HG02840 (cell line): ENCODE measurements at regions not wholly inside any gene's neighbourhood (a gene's known extent, or its start where the extent isn't known, plus 50 kb on each side); places are given as distances from the start of the nearest gene placed in this dataset.

ENCODE experiments used
- ATAC-seq: cut with Tn5 transposase; IDR thresholded peaks from one replicate; pipeline ENCODE4 v1.9.1; 2021; ENCODE audit warnings: mild to moderate bottlenecking, moderate library complexity, moderate number of reproducible peaks; ENCODE audit not compliant: unreplicated experiment, low FRiP score

- no peak for ATAC-seq
Measured at GRCh38 chr4:175424111-175424510, 388.0 kb downstream of the GPM6A start.

DNA sequence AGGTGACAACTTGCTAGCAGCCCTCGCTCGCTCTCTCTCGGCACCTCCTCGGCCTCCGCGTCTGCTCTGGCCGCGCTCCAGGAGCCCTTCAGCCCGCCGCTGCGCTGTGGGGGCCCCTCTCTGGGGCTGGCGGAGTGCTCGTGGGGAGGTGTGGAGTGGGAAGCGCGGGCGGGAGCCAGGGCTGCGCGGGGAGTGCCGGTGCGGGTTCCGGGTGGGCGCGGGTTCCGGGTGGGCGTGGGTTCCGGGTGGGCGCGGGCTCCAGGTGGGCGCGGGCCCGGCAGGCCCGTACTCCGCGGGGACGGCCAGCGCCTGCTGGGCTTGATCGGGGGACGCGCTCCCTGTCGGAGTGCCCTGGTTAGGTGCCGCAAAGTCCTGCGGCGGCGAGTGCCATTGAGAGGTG, 384.3 kb downstream of the GPM6A start:
- ATAC-seq = no peak

DNA sequence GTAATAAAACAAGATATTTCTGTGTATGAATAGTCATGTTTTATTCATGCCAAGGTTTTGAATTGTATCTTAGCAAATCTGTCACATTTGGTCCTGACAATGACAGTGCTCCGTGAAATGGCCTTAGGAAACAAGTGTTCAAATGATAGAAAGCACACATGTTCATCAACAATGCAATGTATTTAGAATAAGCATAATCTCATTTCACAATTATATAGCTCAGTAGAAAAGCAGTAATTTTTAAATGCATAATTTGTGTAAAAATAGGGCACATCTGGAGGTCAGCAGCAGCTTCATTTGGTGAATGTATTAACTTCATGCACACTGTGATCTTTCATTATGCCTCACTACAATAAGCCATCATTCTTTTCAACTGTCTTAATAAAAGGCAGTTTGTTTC, 380.4 kb downstream of the GPM6A start:
- ATAC-seq = no peak

DNA sequence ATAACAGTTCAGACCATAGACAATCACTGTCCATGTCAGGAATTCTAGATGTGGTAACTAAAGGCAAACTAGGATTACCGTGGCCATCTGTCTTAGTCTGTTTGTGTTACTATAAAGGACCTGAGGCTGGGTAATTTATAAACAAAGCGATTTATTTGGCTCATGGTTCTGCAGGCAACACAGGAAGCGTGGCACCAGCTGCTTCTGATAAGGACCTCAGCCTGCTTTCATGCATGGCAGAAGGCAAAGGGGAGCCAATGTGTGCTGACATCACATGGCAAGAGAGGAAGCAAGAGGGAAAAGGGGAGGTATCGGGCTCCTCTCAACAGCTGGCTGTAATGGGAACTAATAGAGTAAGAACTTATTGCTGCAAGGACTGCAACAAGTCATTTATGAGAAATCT, 376.7 kb downstream of the GPM6A start:
- ATAC-seq = no peak

DNA sequence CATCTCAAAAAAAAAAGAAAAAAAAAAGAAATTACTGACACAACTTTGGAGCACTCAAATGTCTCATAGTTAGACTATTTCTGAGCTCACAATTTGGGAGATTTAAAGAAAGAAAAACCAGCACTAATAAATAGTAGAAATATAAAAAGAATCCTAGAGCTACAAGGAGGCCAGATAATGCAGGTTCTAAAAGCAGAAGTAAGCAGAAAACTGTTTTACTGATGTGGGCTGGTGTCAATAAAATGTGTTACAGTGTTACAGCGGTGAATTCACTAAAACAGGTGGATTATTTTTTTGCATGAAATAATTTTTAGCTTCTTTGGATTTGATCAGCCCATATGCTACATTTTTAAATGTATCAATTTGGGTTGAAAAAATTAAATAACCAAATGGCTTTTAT, 375.9 kb downstream of the GPM6A start:
- no peak for ATAC-seq

GRCh38 chr4:175440786-175441185, 371.3 kb downstream of the GPM6A start:
- peak; percentile 54 for ATAC-seq

- ATAC-seq = peak; percentile 60
Measured at GRCh38 chr4:175441256-175441655, 370.8 kb downstream of the GPM6A start.

DNA sequence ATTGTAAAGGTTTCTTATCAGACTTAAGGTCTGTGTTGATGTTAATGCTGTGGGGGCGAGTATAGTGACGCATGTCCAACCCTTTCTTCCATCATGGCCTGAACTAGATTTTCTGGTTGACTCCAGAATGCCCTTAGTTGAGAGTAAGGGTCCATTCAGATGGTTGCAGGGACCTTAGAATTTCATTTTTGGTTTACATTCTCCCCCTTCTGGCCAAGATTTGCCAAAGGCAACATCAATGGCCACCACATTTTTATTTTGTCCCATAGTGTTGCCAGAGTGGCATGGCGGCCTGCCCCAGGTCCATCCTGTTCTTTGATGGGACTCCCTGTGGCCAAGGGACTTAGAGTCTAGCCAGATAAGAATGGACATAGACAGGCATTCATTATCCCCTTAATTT, 368.5 kb downstream of the GPM6A start:
- ATAC-seq = no peak

DNA sequence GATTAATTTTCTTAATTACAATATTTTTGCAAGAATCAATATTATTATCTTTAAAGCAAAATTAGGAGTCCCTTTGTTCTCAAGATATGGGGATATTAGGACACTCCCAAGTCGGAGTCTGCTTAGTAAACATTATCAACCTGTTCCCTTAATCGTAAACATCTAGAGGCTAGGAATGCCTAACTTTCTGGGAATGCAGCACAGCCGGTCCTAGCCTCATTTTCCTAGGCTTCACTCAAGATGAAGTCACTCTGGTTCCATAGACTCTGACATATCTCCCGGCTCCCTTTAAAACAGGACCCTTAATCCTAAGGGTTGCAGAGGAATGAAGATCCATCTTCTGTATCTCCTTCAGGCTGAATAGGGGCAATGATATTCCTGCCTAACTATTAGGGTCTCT, 367.6 kb downstream of the GPM6A start:
- ATAC-seq = no peak

GRCh38 chr4:175447016-175447415, 365.0 kb downstream of the GPM6A start:
- no peak for ATAC-seq

DNA sequence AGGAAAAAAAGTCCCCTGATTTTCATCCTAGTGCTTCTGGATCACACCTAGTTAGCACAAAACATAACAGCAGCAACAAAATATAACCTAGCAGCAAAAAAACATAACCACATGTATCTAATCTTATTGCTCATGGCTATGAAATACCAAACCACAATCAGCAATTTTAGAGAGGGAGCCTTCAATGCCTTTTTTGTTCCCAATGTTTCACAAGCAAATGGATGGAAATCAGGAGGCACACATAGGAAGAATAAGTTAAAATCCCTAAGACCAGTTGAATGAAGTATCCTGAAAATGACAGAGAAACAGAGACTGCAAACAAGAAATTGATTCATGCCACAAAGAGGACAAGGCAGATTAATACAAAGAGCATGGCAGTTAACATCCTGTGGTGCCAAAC, 361.6 kb downstream of the GPM6A start:
- no peak for ATAC-seq

- ATAC-seq = no peak
Measured at GRCh38 chr4:175451238-175451965, 360.7 kb downstream of the GPM6A start.

DNA sequence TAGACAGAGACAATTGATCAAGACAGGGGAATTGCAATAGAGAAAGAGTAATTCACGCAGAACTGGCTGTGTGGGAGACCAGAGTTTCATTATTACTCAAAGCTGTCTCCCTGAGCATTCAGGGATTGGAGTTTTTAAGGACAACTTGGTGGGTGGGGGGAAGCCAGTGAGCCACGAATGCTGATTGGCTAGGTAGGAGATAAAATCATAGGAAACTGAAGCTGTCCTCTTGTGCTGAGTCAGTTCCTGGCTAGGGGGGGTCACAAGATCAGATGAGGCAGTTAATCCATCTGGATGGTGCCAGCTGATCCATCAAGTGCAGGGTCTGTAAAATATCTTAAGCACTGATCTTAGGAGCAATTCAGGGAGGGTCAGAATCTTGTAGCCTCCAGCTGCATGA, 358.6 kb downstream of the GPM6A start:
- ATAC-seq = no peak

DNA sequence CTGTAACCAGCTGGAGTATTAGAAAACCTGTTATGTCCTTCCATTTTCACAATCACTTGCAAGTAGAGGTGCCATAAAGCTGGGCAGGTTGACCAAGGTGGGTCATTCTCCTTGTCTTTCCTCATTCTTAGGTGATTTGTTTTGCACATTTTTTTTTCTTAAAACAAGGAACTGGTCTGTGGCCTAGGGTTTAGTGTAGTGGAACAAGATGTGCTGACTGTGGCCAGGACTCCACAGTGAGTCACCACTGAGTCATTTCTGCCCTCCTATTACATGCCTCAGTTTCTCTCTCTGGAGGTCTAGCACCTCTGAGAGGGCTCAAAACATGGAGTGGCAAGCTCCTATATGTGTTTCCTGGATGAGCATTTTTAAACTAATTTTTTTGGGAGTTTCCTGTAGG, 355.9 kb downstream of the GPM6A start:
- ATAC-seq = no peak

DNA sequence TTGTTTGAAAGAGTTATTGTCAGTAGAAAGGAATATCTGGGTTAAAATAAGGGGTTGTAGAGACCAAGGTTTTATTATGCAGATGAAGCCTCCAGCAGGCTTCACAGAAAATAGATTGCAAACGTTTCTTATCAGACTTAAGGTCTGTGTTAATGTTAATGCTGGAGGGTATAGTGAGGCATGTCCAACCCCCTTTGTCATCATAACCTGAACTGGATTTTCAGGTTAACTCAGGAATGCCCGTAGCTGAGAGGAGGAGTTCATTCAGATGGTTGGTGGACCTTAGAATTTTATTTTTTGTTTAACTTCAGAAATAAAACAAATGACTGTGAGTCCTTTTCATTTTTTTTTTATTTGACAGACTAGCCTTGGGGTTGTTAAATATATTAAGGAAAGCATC, 354.1 kb downstream of the GPM6A start:
- no peak for ATAC-seq

- ATAC-seq = no peak
Measured at GRCh38 chr4:175459571-175459970, 352.5 kb downstream of the GPM6A start.

DNA sequence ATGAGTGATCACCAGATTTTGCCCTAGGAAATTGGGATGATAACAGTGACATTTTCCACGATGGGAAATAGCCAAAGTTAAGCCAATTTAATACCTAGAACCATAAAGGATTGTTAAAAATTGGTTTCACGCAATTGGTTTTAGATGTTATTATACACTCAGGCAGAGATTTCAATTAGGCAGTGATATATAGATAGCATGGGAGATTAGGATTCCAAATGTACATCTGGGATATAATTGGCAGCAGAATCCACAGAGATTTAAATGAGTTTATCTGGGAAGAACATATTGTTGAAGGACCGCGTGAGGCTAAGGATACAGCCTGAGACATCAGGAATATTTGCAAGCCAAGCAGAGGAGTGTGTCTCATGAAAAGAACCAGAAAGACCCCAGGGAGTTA, 351.6 kb downstream of the GPM6A start:
- no peak for ATAC-seq

DNA sequence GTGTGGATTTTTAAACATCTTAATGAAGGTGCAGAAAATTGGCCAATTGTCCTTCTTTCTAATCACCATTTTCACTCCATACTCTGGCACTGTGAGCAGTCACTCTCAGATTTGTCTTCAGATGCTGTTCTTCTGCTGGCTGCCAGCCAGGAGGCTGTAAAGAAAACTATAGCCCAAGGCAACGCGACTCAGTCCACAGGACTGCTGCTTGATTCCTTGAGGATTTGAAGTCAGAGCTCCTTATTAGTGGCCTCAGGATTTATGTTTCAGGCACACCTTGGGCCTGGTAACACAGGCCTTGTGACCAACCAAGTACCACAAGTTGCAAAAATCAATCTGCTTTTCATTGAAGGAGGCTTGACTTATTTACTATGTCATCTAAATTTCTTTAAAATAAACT, 342.6 kb downstream of the GPM6A start:
- ATAC-seq = no peak

- ATAC-seq = no peak
Measured at GRCh38 chr4:175470131-175470530, 341.9 kb downstream of the GPM6A start.

DNA sequence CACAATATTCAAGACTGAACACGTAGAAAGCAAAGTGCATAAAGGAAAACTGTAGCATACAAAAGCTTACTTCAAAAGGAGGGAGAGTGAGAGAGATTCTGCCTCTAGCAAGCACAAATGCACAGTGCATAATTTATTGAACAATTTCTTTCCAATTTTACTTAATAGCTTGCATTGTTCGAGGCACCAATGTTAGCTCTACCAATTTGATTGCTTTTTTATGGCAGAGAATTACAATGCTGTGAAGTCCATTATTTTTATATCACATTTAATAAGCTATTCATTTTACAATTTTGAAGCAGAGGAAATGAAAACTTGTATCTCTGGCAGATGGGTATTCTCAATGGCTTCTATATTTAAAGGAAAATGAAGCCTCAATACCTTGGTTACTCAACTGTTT, 331.7 kb downstream of the GPM6A start:
- no peak for ATAC-seq

- no peak for ATAC-seq
Measured at GRCh38 chr4:175499735-175500352, 312.2 kb downstream of the GPM6A start.

DNA sequence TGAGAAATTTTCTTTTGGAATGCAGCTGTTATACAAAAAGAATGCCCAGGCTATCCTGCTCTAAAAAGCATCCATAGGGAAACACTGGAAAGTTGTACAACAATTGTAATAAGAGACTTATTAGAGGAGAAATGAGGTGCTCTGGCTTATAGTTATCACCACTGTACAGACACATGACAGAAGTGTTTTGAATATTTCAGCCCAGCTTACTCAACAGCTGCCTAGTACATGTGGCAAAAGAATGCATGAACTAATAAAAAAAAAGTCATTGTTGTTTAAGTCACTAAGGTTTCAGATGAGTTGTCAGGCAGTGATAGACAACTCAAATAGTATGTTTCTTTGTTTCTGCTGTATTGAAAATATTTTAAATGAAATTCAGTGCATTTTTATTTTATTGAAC, 307.7 kb downstream of the GPM6A start:
- no peak for ATAC-seq
